SK-N-SH (cell line): ENCODE measurements at regions not wholly inside any gene's neighbourhood (a gene's known extent, or its start where the extent isn't known, plus 50 kb on each side); places are given as distances from the start of the nearest gene placed in this dataset.

Experiments used
- CTCF ChIA-PET: fragments of 300-600, 350-600 bp; formaldehyde crosslinking; extraction: SDS; loops from one replicate; lab custom pipeline; 2021; lab: Yijun Ruan, JAX
- POLR2A ChIA-PET: fragments of 350-600 bp; sonication (Branson Sonifier 250); formaldehyde crosslinking; extraction: SDS; loops from one replicate; lab custom pipeline; 2020; ENCODE audit warnings: antibody characterized with exemption, inconsistent platforms; lab: Yijun Ruan, JAX
- DNase-seq: peaks from one replicate; pipeline ENCODE4 v3.0.0; 2012
- H2AFZ ChIP-seq: fragments of 200-600 bp; sonication (generic); 2 replicates; pipeline ENCODE4 v1.8.1; 2016; ENCODE audit warnings: antibody characterized with exemption, mild to moderate bottlenecking, low read depth
- H3F3A ChIP-seq: fragments of 200-600 bp; sonication (generic); replicated peaks from 2 replicates; pipeline ENCODE3; 2016; ENCODE audit warnings: antibody characterized with exemption, mild to moderate bottlenecking; ENCODE audit not compliant: insufficient read depth
- H3K27ac ChIP-seq, 2 experiments: fragments of 200-500 bp in 1 of 2; fragments of 200-600 bp in 1 of 2; sonication (Bioruptor generic) in 1 of 2; sonication (generic), shearing (Covaris generic) in 1 of 2; 2 replicates each; pipeline versions ENCODE4 v1.5.1 to v1.6.1; 2014 to 2016; ENCODE audit warnings: low read depth in 2 of 2, inconsistent platforms in 1 of 2, low read length in 1 of 2, mild to moderate bottlenecking in 1 of 2, mixed read lengths in 1 of 2
- H3K27me3 ChIP-seq: fragments of 200-600 bp; sonication (generic), shearing (Covaris generic); 2 replicates; pipeline ENCODE4 v1.6.1; 2016; ENCODE audit warnings: mixed run types; ENCODE audit not compliant: insufficient read depth
- H3K36me3 ChIP-seq, 2 experiments: fragments of 200-500 bp in 1 of 2; fragments of 200-600 bp in 1 of 2; sonication (Bioruptor generic) in 1 of 2; sonication (generic) in 1 of 2; replicated peaks in 1 of 2; 2 replicates each; pipeline versions ENCODE3 to v1.5.1; 2014 to 2016; ENCODE audit warnings: low read length in 1 of 2, mild to moderate bottlenecking in 1 of 2; ENCODE audit not compliant: insufficient read depth in 2 of 2, control insufficient read depth in 1 of 2
- H3K4me1 ChIP-seq, 2 experiments: fragments of 200-500 bp in 1 of 2; fragments of 200-600 bp in 1 of 2; sonication (Bioruptor generic) in 1 of 2; sonication (generic), shearing (Covaris generic) in 1 of 2; 2 replicates each; pipeline versions ENCODE4 v1.5.1 to v1.6.1; 2014 to 2016; ENCODE audit warnings: low read depth in 1 of 2, low read length in 1 of 2, mixed run types in 1 of 2; ENCODE audit not compliant: insufficient read depth in 2 of 2, control insufficient read depth in 1 of 2
- H3K4me2 ChIP-seq: fragments of 200-600 bp; sonication (generic), shearing (Covaris generic); 2 replicates; pipeline ENCODE4 v1.6.1; 2017; ENCODE audit warnings: mixed run types
- H3K4me3 ChIP-seq, 2 experiments: fragments of 200-500 bp in 1 of 2; fragments of 200-600 bp in 1 of 2; sonication (Bioruptor generic) in 1 of 2; sonication (generic), shearing (Covaris generic) in 1 of 2; 2 replicates each; pipeline versions ENCODE4 v1.5.1 to v1.8.1; 2014 to 2016; ENCODE audit warnings: low read depth in 2 of 2, inconsistent platforms in 1 of 2, low read length in 1 of 2, mild to moderate bottlenecking in 1 of 2, mixed read lengths in 1 of 2, moderate library complexity in 1 of 2
- H3K79me2 ChIP-seq: fragments of 200-600 bp; sonication (generic); 2 replicates; pipeline ENCODE4 v1.8.1; 2017; ENCODE audit warnings: mild to moderate bottlenecking; ENCODE audit not compliant: insufficient read depth
- H3K9ac ChIP-seq: fragments of 200-600 bp; sonication (generic); 2 replicates; pipeline ENCODE4 v1.6.1; 2017; ENCODE audit warnings: mixed run types
- H3K9me2 ChIP-seq: fragments of 200-600 bp; sonication (generic); 2 replicates; pipeline ENCODE4 v1.6.1; 2017; ENCODE audit warnings: mixed run types
- H3K9me3 ChIP-seq: fragments of 200-600 bp; sonication (generic); 2 replicates; pipeline ENCODE4 v1.6.1; 2017; ENCODE audit warnings: mixed run types, mild to moderate bottlenecking, moderate library complexity
- H4K20me1 ChIP-seq: fragments of 200-600 bp; sonication (generic); 2 replicates; pipeline ENCODE4 v1.6.1; 2017; ENCODE audit warnings: mild to moderate bottlenecking, mixed run types; ENCODE audit not compliant: insufficient read depth
- EZH2phosphoT487 ChIP-seq: fragments of 200-600 bp; sonication (generic); IDR thresholded peaks from 2 replicates; pipeline ENCODE4 v1.6.1; 2017; ENCODE audit warnings: low read depth, mixed run types, mild to moderate bottlenecking, antibody characterized with exemption, moderate library complexity, borderline replicate concordance
- FOXJ3 ChIP-seq: sonication (generic); formaldehyde crosslinking; IDR thresholded peaks from 2 replicates; pipeline ENCODE4 v1.5.1; 2020; ENCODE audit warnings: mild to moderate bottlenecking, missing genetic modification reagents
- FOXM1 ChIP-seq: IDR thresholded peaks from 2 replicates; pipeline ENCODE4 v1.4.0; 2012; ENCODE audit warnings: low read depth, mild to moderate bottlenecking
- GABPA ChIP-seq: IDR thresholded peaks from 2 replicates; pipeline ENCODE4 v1.4.0; 2012; ENCODE audit warnings: low read depth, mild to moderate bottlenecking
- JUND ChIP-seq: IDR thresholded peaks from 2 replicates; pipeline ENCODE4 v1.4.0; 2012
- MAX ChIP-seq: IDR thresholded peaks from 2 replicates; pipeline ENCODE4 v1.4.0; 2012; ENCODE audit warnings: low read depth
- MXI1 ChIP-seq: IDR thresholded peaks from 2 replicates; pipeline ENCODE4 v1.6.1; 2012; ENCODE audit warnings: mild to moderate bottlenecking, low read depth, low read length, improper control_type of control experiment
- NFIC ChIP-seq: IDR thresholded peaks from 2 replicates; pipeline ENCODE4 v1.4.0; 2012; ENCODE audit warnings: borderline replicate concordance
- PBX3 ChIP-seq: IDR thresholded peaks from 2 replicates; pipeline ENCODE4; 2012
- RCOR1 ChIP-seq: fragments of 150-350 bp; IDR thresholded peaks from 2 replicates; pipeline ENCODE4 v1.6.1; 2017; ENCODE audit warnings: antibody characterized with exemption, low read length
- TCF12 ChIP-seq: IDR thresholded peaks from 2 replicates; pipeline ENCODE4 v1.4.0; 2012
- TEAD4 ChIP-seq: IDR thresholded peaks from 2 replicates; pipeline ENCODE4 v1.4.0; 2012; ENCODE audit warnings: mild to moderate bottlenecking, borderline replicate concordance; ENCODE audit not compliant: insufficient read depth
- USF2 ChIP-seq: fragments of 150-350 bp; IDR thresholded peaks from 2 replicates; pipeline ENCODE4 v1.6.1; 2017; ENCODE audit warnings: antibody characterized with exemption, low read length, low read depth, borderline replicate concordance
- ZBTB33 ChIP-seq: IDR thresholded peaks from 2 replicates; pipeline ENCODE4 v1.4.0; 2012; ENCODE audit warnings: low read depth, borderline replicate concordance
- WGBS: methylation state at CpG from one replicate; pipeline ENCODE4 v1.1.6; 2017; ENCODE audit warnings: low lambda C conversion rate; 5-methylcytosine and 5-hydroxymethylcytosine counted together

- Histone ChIP-seq H4K20me1 (no peaks in the 10 kb centered on the region), H2AFZ (no peak overlapping the region), H3K27me3 (no peaks in the 10 kb centered on the region), H3K9me3 (no peaks in the 10 kb centered on the region), H3K27ac (no peak overlapping the region), H3K4me2 (no peak overlapping the region), H3K4me1 (no peaks in the 10 kb centered on the region), H3K9ac (no peak overlapping the region), H3F3A (no peaks in the 10 kb centered on the region), H3K4me3 (no peak overlapping the region), H3K9me2 (no peaks in the 10 kb centered on the region), H3K79me2 (no peaks in the 10 kb centered on the region), H3K36me3 (no peaks in the 10 kb centered on the region)
- TF ChIP-seq FOXJ3 (no peak), RCOR1 (no peak), MAX (no peak), JUND (no peak)
- no peak for DNase-seq
- CTCF ChIA-PET = no interaction called here
- POLR2A ChIA-PET = no interaction called here
Measured at GRCh38 chr15:66982816-66983215, 82.6 kb upstream of the SMAD3 start.

- H3K9ac ChIP-seq = no peak overlapping the region
- H3K4me2 ChIP-seq = no peak overlapping the region
- DNase-seq = no peak
- H4K20me1 ChIP-seq = no peaks in the 10 kb centered on the region
- H3K9me3 ChIP-seq = no peaks in the 10 kb centered on the region
- 81% methylated on average over 7 of the region's 8 CpGs for WGBS
- no peaks in the 10 kb centered on the region for H3K4me1 ChIP-seq
- no peaks in the 10 kb centered on the region for H3K79me2 ChIP-seq
- H3K4me3 ChIP-seq = no peak overlapping the region
- no peaks in the 10 kb centered on the region for H3K36me3 ChIP-seq
- no peaks in the 10 kb centered on the region for H3K27me3 ChIP-seq
- POLR2A ChIA-PET = no interaction called here
- no peaks in the 10 kb centered on the region for H3K9me2 ChIP-seq
- CTCF ChIA-PET = interaction anchor here (1.2 kb wide), 1 partner anchor 39 kb away, joined by 3 read pairs; no protein-coding TSS in a partner anchor
- TF ChIP-seq ZBTB33 (no peak), FOXM1 (no peak), MXI1 (no peak), NFIC (no peak), MAX (no peak), PBX3 (no peak), GABPA (no peak), FOXJ3 (no peak), USF2 (no peak), EZH2phosphoT487 (no peak), TCF12 (no peak), TEAD4 (no peak)
- no peak overlapping the region for H3K27ac ChIP-seq
- no peak overlapping the region for H2AFZ ChIP-seq
- no peaks in the 10 kb centered on the region for H3F3A ChIP-seq
Measured at GRCh38 chr15:66985653-66986052, 79.7 kb upstream of the SMAD3 start.
